GM10266 (cell line): ENCODE measurements at regions not wholly inside any gene's neighbourhood (a gene's known extent, or its start where the extent isn't known, plus 50 kb on each side); places are given as distances from the start of the nearest gene placed in this dataset.

Experiments used
- DNase-seq: peaks from one replicate; pipeline ENCODE4 v3.0.0; 2012; ENCODE audit errors: extremely low spot score
- CTCF ChIP-seq: IDR thresholded peaks from 2 replicates; pipeline ENCODE4 v1.5.1; 2012; ENCODE audit warnings: mild to moderate bottlenecking, low read depth; ENCODE audit not compliant: control insufficient read depth, insufficient read depth; ENCODE audit errors: missing control alignments

- no peak for TF ChIP-seq CTCF
- no peak for DNase-seq
Observed at GRCh38 chr5:114070093-114070722, 291.7 kb upstream of the KCNN2 start.

GRCh38 chr5:114089259-114089658, 272.6 kb upstream of the KCNN2 start:
- DNase-seq: no peak
- TF ChIP-seq CTCF: no peak

DNA sequence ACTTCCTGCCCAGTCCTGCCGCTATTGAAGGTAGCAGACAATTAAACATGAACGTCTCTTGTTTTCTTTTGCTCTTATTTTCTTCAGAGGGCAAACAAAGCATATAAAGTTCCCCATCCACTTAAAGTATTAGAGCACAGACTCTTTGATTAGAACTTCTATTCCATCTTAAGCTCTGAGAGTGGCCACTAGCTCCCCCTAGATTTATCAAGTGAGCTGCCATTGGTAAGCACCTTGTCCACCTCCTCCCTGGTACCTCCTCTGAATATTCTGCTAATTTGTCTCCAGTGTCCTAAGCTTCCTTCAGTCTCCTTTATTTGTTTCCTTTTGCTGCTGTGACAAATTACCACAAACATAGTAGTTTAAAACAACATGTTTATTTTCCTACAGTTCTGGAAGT, 264.3 kb upstream of the KCNN2 start:
- DNase-seq: no peak
- no peak for TF ChIP-seq CTCF

DNA sequence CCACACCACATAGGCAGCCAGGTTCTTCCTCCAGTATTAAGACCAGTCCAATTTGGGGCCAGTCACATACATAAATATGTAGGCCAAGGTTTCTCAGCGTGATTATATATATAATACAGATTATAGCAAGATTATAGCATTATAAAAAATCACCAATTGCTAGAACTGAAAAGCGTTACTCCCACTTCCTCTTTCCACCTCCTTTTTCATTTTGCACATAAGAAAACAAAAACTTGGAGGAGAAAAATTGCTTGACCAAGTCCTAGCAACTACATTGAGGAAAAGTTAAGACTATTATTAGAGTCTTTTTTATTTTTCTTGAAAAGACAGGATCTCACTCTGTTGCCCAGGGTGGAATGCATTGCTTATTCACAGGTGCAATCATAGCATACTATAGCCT, 262.7 kb upstream of the KCNN2 start:
- no peak for DNase-seq
- no peak for TF ChIP-seq CTCF

- TF ChIP-seq CTCF: peak; percentile 53
- DNase-seq: peak; percentile 8
Observed at GRCh38 chr5:114101153-114101552, 260.7 kb upstream of the KCNN2 start.

- no peak for TF ChIP-seq CTCF
- no peak for DNase-seq
Observed at GRCh38 chr5:114113604-114114003, 248.3 kb upstream of the KCNN2 start.

DNA sequence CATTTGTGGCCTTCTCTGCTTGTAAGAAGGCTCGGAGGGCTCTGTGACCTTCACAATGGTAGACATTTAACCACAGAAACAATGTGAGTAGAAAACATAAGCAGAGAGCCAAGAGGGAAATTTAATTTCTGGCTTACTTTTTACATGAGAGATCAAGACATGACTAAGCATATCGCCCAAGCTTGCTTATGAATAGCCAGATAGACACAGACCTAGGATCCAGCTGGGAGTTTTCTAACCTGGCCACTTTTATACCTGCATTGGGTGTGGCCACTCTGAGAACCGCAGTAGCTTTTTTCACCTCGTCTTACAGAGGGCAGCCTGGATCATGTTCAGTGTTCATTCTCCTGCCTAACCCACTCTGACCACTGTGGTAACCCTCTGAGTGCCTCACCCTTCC, 244.9 kb upstream of the KCNN2 start:
- no peak for DNase-seq
- TF ChIP-seq CTCF: no peak
